IMR-90 (cell line): ENCODE measurements at regions not wholly inside any gene's neighbourhood (a gene's known extent, or its start where the extent isn't known, plus 50 kb on each side); places are given as distances from the start of the nearest gene placed in this dataset.
"Not testable (repeated sequence)": the region's sequence is repeated elsewhere in the genome, so short reads cannot be mapped to it uniquely, and the experiment has no call there.

Experiments used
- ATAC-seq: fragments of 200-7000 bp; cut with Tn5 transposase; 2 replicates; pipeline ENCODE4 v1.9.1; 2020; ENCODE audit warnings: low read depth, mild to moderate bottlenecking, moderate library complexity
- BruUV-seq: library from RNA; stranded (reverse); fragments of 400-500 nt; replicated peaks from 2 replicates; lab custom pipeline; 2021; lab: Mats Ljungman, UMichigan
- CTCF ChIA-PET: fragments of 300-600 bp; formaldehyde crosslinking; extraction: SDS; loops from one replicate; lab custom pipeline; 2021; ENCODE audit warnings: antibody characterized with exemption; lab: Yijun Ruan, JAX
- POLR2A ChIA-PET: fragments of 300-600 bp; sonication (Branson Sonifier 250); formaldehyde crosslinking; loops from one replicate; lab custom pipeline; 2022; ENCODE audit warnings: antibody characterized with exemption; ENCODE audit not compliant: unreplicated experiment; lab: Charles Lee
- DNase-seq: peaks from one replicate; pipeline ENCODE4 v3.0.0; 2013
- H2AFZ ChIP-seq: replicated peaks from 2 replicates; pipeline ENCODE3; 2013; ENCODE audit warnings: low read length, mild to moderate bottlenecking; ENCODE audit not compliant: poor library complexity
- H2AK5ac ChIP-seq: 2 replicates; pipeline ENCODE4 v1.6.1; 2013; ENCODE audit warnings: low read depth, low read length, inconsistent platforms
- H2AK9ac ChIP-seq: replicated peaks from 2 replicates; pipeline ENCODE3; 2013; ENCODE audit warnings: mild to moderate bottlenecking, low read depth, low read length, moderate library complexity; ENCODE audit not compliant: poor library complexity
- H2BK120ac ChIP-seq: 2 replicates; pipeline ENCODE4 v1.6.1; 2013; ENCODE audit warnings: low read depth, low read length, inconsistent platforms
- H2BK15ac ChIP-seq: 3 replicates; pipeline ENCODE4 v1.6.1; 2013; ENCODE audit warnings: low read depth, low read length, inconsistent platforms
- H2BK20ac ChIP-seq: 2 replicates; pipeline ENCODE4 v1.6.1; 2013; ENCODE audit warnings: low read depth, mild to moderate bottlenecking, inconsistent platforms, low read length, moderate library complexity
- H2BK5ac ChIP-seq: 2 replicates; pipeline ENCODE4 v1.6.1; 2013; ENCODE audit warnings: mild to moderate bottlenecking, low read depth, low read length, inconsistent platforms; ENCODE audit not compliant: poor library complexity, severe bottlenecking
- H3K14ac ChIP-seq: replicated peaks from 2 replicates; pipeline ENCODE4 v1.6.1; 2013; ENCODE audit warnings: low read depth, low read length, inconsistent platforms
- H3K18ac ChIP-seq: 2 replicates; pipeline ENCODE4 v1.6.1; 2013; ENCODE audit warnings: low read depth, low read length, control low read depth
- H3K23ac ChIP-seq: 2 replicates; pipeline ENCODE4 v1.6.1; 2013; ENCODE audit warnings: low read depth, low read length, inconsistent platforms
- H3K27ac ChIP-seq: 2 replicates; pipeline ENCODE4 v1.5.1; 2013; ENCODE audit warnings: mild to moderate bottlenecking, control low read depth, low read length; ENCODE audit not compliant: insufficient read depth
- H3K27me3 ChIP-seq: 2 replicates; pipeline ENCODE4 v1.6.1; 2013; ENCODE audit warnings: low read length; ENCODE audit not compliant: control insufficient read depth, insufficient read depth
- H3K36me3 ChIP-seq: 2 replicates; pipeline ENCODE4 v1.6.1; 2013; ENCODE audit warnings: low read length, mixed read lengths; ENCODE audit not compliant: control insufficient read depth, insufficient read depth
- H3K4ac ChIP-seq: 2 replicates; pipeline ENCODE4 v1.6.1; 2013; ENCODE audit warnings: low read depth, low read length, inconsistent platforms
- H3K4me1 ChIP-seq: 2 replicates; pipeline ENCODE4 v1.6.1; 2013; ENCODE audit warnings: low read length, mixed read lengths; ENCODE audit not compliant: control insufficient read depth, insufficient read depth
- H3K4me2 ChIP-seq: 2 replicates; pipeline ENCODE4 v1.6.1; 2013; ENCODE audit warnings: low read depth, mild to moderate bottlenecking, control low read depth, low read length, moderate library complexity
- H3K4me3 ChIP-seq: 2 replicates; pipeline ENCODE4 v1.5.1; 2013; ENCODE audit warnings: low read depth, mild to moderate bottlenecking, control low read depth, low read length, moderate library complexity; ENCODE audit not compliant: insufficient read depth
- H3K56ac ChIP-seq: 2 replicates; pipeline ENCODE4 v1.6.1; 2013; ENCODE audit warnings: low read length, inconsistent platforms; ENCODE audit not compliant: insufficient read depth; ENCODE audit errors: extremely low read depth
- H3K79me1 ChIP-seq, 2 experiments: 2 replicates each; pipeline ENCODE4 v1.6.1; 2013; ENCODE audit warnings: low read length in 2 of 2, inconsistent platforms in 1 of 2, low read depth in 1 of 2
- H3K9ac ChIP-seq: 2 replicates; pipeline ENCODE4 v1.6.1; 2013; ENCODE audit warnings: low read depth, low read length, control low read depth
- H3K9me1 ChIP-seq: 2 replicates; pipeline ENCODE4 v1.6.1; 2013; ENCODE audit warnings: low read length, inconsistent platforms; ENCODE audit not compliant: insufficient read depth
- H3K9me3 ChIP-seq: 2 replicates; pipeline ENCODE4 v1.6.1; 2013; ENCODE audit warnings: low read length; ENCODE audit not compliant: control insufficient read depth, insufficient read depth
- H4K20me1 ChIP-seq: 2 replicates; pipeline ENCODE4 v1.6.1; 2013; ENCODE audit warnings: low read length, inconsistent platforms; ENCODE audit not compliant: insufficient read depth
- H4K5ac ChIP-seq: 2 replicates; pipeline ENCODE4 v1.6.1; 2013; ENCODE audit warnings: mild to moderate bottlenecking, low read depth, low read length, control low read depth
- H4K8ac ChIP-seq, 2 experiments: 2 replicates each; pipeline ENCODE4 v1.6.1; 2013; ENCODE audit warnings: low read depth in 2 of 2, low read length in 2 of 2, control low read depth in 1 of 2, inconsistent platforms in 1 of 2
- H4K91ac ChIP-seq: 2 replicates; pipeline ENCODE4 v1.6.1; 2013; ENCODE audit warnings: low read depth, low read length, inconsistent platforms; ENCODE audit not compliant: insufficient read depth
- CEBPB ChIP-seq: IDR thresholded peaks from 2 replicates; pipeline ENCODE4 v1.6.1; 2012; ENCODE audit warnings: low read depth, low read length, improper control_type of control experiment
- RCOR1 ChIP-seq: IDR thresholded peaks from 2 replicates; pipeline ENCODE4 v1.6.1; 2012; ENCODE audit warnings: mild to moderate bottlenecking, low read length, improper control_type of control experiment; ENCODE audit not compliant: insufficient replicate concordance
- USF2 ChIP-seq: fragments of 150-350 bp; IDR thresholded peaks from 2 replicates; pipeline ENCODE4 v1.6.1; 2017; ENCODE audit warnings: mild to moderate bottlenecking, antibody characterized with exemption, low read length, low read depth
- WGBS, 2 experiments: methylation state at CpG; one replicate each; pipeline versions ENCODE4 v1.1.5 to v1.1.7; 2013; ENCODE audit warnings: missing lambda C conversion rate in 2 of 2; ENCODE audit not compliant: insufficient read length in 1 of 2; ENCODE audit errors: extremely low coverage in 2 of 2; 5-methylcytosine and 5-hydroxymethylcytosine counted together
- dilution Hi-C: fragments of 300-500 bp; cut with HindIII; formaldehyde crosslinking; loops from one replicate; pipeline ENCODE4 v1.14.3; 2018; ENCODE audit warnings: low sequenced_read_pairs; ENCODE audit not compliant: unreplicated experiment
- in situ Hi-C: fragments of 300-500 bp; cut with MboI; formaldehyde crosslinking; loops from 3 replicates; pipeline ENCODE4 v1.14.3; 2019; ENCODE audit warnings: low sequenced_read_pairs, inconsistent platforms, mixed read lengths
- intact Hi-C: fragments of 100-400 bp; cut with micrococcal nuclease; formaldehyde crosslinking; loops from 2 replicates; pipeline ENCODE4 v1.10.0; 2022

- H2BK5ac ChIP-seq: no peak overlapping the region
- no peak overlapping the region for H4K8ac ChIP-seq
- POLR2A ChIA-PET: no interaction called here
- TF ChIP-seq USF2 (no peak), CEBPB (no peak), RCOR1 (no peak)
- intact Hi-C loops (no loop called here), dilution Hi-C loops (no loop called here), in situ Hi-C loops (no loop called here)
- CTCF ChIA-PET: no interaction called here
- no peak overlapping the region for H2BK120ac ChIP-seq
- H3K4me3 ChIP-seq: no peak overlapping the region
- DNase-seq (no peak), ATAC-seq (no peak)
- H3K14ac ChIP-seq: no peak overlapping the region
- no peak overlapping the region for H2BK15ac ChIP-seq
- no peak overlapping the region for H3K18ac ChIP-seq
- H4K5ac ChIP-seq: no peak overlapping the region
- no peaks in the 10 kb centered on the region for H3K9me1 ChIP-seq
- peaks cover 2% of the 10 kb centered on the region for H3K9me3 ChIP-seq
- H4K20me1 ChIP-seq: no peaks in the 10 kb centered on the region
- H3K4me2 ChIP-seq: no peak overlapping the region
- H3K79me1 ChIP-seq: no peaks in the 10 kb centered on the region
- no peaks in the 10 kb centered on the region for H3K4me1 ChIP-seq
- H3K27ac ChIP-seq: no peak overlapping the region
- H4K91ac ChIP-seq: no peak overlapping the region
- H3K27me3 ChIP-seq: no peaks in the 10 kb centered on the region
- no peak overlapping the region for H2BK20ac ChIP-seq
- H3K23ac ChIP-seq: no peak overlapping the region
- H2AK9ac ChIP-seq: no peak overlapping the region
- H3K56ac ChIP-seq: no peak overlapping the region
- no peak overlapping the region for H2AFZ ChIP-seq
- H2AK5ac ChIP-seq: no peak overlapping the region
- no TSS peak for BruUV-seq
- H3K9ac ChIP-seq: no peak overlapping the region
- no peaks in the 10 kb centered on the region for H3K36me3 ChIP-seq
- H3K4ac ChIP-seq: no peak overlapping the region
Measured at GRCh38 chr9:102398205-102398604, 596.9 kb upstream of the CYLC2 start.

- POLR2A ChIA-PET, H3K9ac ChIP-seq, H3K14ac ChIP-seq, dilution Hi-C loops, H3K9me3 ChIP-seq, H3K23ac ChIP-seq, CTCF ChIA-PET, H2AFZ ChIP-seq, H3K27ac ChIP-seq, DNase-seq, H2AK5ac ChIP-seq, H4K91ac ChIP-seq, BruUV-seq, H2BK120ac ChIP-seq, H3K36me3 ChIP-seq, in situ Hi-C loops, H3K56ac ChIP-seq, H4K5ac ChIP-seq, intact Hi-C loops, H3K4ac ChIP-seq, H4K8ac ChIP-seq, H2AK9ac ChIP-seq, H3K27me3 ChIP-seq, H3K9me1 ChIP-seq, H3K18ac ChIP-seq, H3K4me3 ChIP-seq, H2BK5ac ChIP-seq, H3K4me1 ChIP-seq, H2BK20ac ChIP-seq, H2BK15ac ChIP-seq, H4K20me1 ChIP-seq, ATAC-seq, H3K79me1 ChIP-seq, H3K4me2 ChIP-seq: not testable (repeated sequence)
- WGBS, 2 experiments: no CpG with 5 or more reads among the region's 2 CpGs
Measured at GRCh38 chr9:102385620-102386019, 609.5 kb upstream of the CYLC2 start.
